ENCODE measurements at regions not wholly inside any gene's neighbourhood (a gene's known extent, or its start where the extent isn't known, plus 50 kb on each side); places are given as distances from the start of the nearest gene placed in this dataset.

DNA sequence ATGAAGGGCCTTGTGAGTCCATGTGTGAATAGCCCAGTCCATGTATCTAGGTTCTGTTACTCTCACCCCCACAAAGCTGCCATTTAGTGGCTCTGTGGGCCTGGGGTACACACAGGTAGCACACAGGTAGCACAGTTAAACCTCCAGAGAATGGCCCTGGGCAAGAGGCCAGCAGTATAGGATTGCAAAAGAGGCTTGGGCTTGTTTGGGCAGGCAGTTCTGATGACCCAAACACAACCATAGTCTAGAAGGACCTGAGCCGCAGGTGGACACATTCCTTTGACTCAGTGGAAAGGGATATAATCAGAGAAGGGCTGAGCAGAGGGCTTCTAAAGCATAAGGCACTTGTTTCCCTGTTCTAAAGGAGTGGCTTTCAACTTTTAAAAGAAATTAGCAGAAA lies 326.8 kb upstream of the SGCD start:
- Histone ChIP-seq H3K18ac (ENCODE audit: low read depth, low read length) (no peak overlapping the region), H3K36me3 (ENCODE audit: control insufficient read depth, insufficient read depth, low read length) (no peaks in the 10 kb centered on the region), H3K4me1 (ENCODE audit: control insufficient read depth, insufficient read depth, low read length) (no peaks in the 10 kb centered on the region), H3K9me3 (ENCODE audit: control insufficient read depth, insufficient read depth, low read length) (no peaks in the 10 kb centered on the region), H3K9me1 (ENCODE audit: insufficient read depth, low read length) (no peaks in the 10 kb centered on the region), H3K79me1 (ENCODE audit: low read depth in 1 of 2, low read length in 2 of 2) (no peaks in the 10 kb centered on the region), H4K91ac (ENCODE audit: insufficient read depth, low read depth, low read length) (no peak overlapping the region), H4K5ac (ENCODE audit: low read depth, low read length) (no peak overlapping the region), H3K27me3 (ENCODE audit: control insufficient read depth, insufficient read depth, low read length) (no peaks in the 10 kb centered on the region), H3K23ac (ENCODE audit: low read depth, low read length) (no peak overlapping the region), H3K27ac (ENCODE audit: insufficient read depth, low read length) (no peak overlapping the region), H3K4ac (ENCODE audit: low read depth, low read length) (no peak overlapping the region), H4K8ac (ENCODE audit: low read depth in 2 of 2, low read length in 2 of 2) (no peak overlapping the region), H2BK5ac (ENCODE audit: low read depth, low read length, poor library complexity, severe bottlenecking) (no peak overlapping the region), H2BK20ac (ENCODE audit: low read depth, low read length) (no peak overlapping the region), H2AK9ac (replicated peaks; ENCODE audit: low read depth, low read length, poor library complexity) (no peak overlapping the region), H2BK15ac (ENCODE audit: low read depth, low read length) (no peak overlapping the region), H2BK120ac (ENCODE audit: low read depth, low read length) (no peak overlapping the region), H4K20me1 (ENCODE audit: insufficient read depth, low read length) (no peaks in the 10 kb centered on the region), H3K56ac (ENCODE audit: extremely low read depth, insufficient read depth, low read length) (no peak overlapping the region), H3K4me2 (ENCODE audit: low read depth, low read length) (no peak overlapping the region), H3K4me3 (ENCODE audit: insufficient read depth, low read depth, low read length) (no peak overlapping the region), H3K9ac (ENCODE audit: low read depth, low read length) (no peak overlapping the region), H3K14ac (replicated peaks; ENCODE audit: low read depth, low read length) (no peak overlapping the region), H2AFZ (replicated peaks; ENCODE audit: low read length, poor library complexity) (no peak overlapping the region), H2AK5ac (ENCODE audit: low read depth, low read length) (no peak overlapping the region)
- POLR2A ChIA-PET (ENCODE audit: unreplicated experiment), result no interaction called here
- no CpG with 5 or more reads among the region's 1 CpG for WGBS, 2 experiments (ENCODE audit: extremely low coverage in 2 of 2, insufficient read length in 1 of 2)
- BruUV-seq (replicated peaks), result no TSS peak
- DNase-seq (no peak), ATAC-seq (ENCODE audit: low read depth) (no peak)
- dilution Hi-C loops (cut with HindIII; ENCODE audit: low sequenced_read_pairs, unreplicated experiment), result no loop called here
- in situ Hi-C loops (cut with MboI; ENCODE audit: low sequenced_read_pairs), result no loop called here
- CTCF ChIA-PET, result no interaction called here
- intact Hi-C loops (cut with micrococcal nuclease), result no loop called here
- TF ChIP-seq CHD1 (IDR thresholded peaks at IDR 0.05; ENCODE audit: low read depth, low read length) (no peak), MXI1 (IDR thresholded peaks at IDR 0.05; ENCODE audit: borderline replicate concordance, low read depth, low read length) (no peak), SMC3 (IDR thresholded peaks at IDR 0.05; ENCODE audit: low read depth, low read length) (no peak), CEBPB (IDR thresholded peaks at IDR 0.05; ENCODE audit: low read depth, low read length) (no peak), POLR2A (IDR thresholded peaks at IDR 0.05; ENCODE audit: low read depth, low read length) (no peak), RCOR1 (IDR thresholded peaks at IDR 0.05; ENCODE audit: insufficient replicate concordance, low read length) (no peak), MAZ (IDR thresholded peaks at IDR 0.05; ENCODE audit: borderline replicate concordance, low read depth, low read length) (no peak), FOS (IDR thresholded peaks at IDR 0.05; ENCODE audit: low read depth, low read length) (no peak), RFX5 (IDR thresholded peaks at IDR 0.05; ENCODE audit: low read depth, low read length) (no peak), NFE2L2 (IDR thresholded peaks at IDR 0.05; ENCODE audit: low read depth, low read length) (no peak)
- TF ChIP-seq, protein P1, sequence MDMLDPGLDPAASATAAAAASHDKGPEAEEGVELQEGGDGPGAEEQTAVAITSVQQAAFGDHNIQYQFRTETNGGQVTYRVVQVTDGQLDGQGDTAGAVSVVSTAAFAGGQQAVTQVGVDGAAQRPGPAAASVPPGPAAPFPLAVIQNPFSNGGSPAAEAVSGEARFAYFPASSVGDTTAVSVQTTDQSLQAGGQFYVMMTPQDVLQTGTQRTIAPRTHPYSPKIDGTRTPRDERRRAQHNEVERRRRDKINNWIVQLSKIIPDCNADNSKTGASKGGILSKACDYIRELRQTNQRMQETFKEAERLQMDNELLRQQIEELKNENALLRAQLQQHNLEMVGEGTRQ (IDR thresholded peaks at IDR 0.05; ENCODE audit: low read depth, low read length), result no peak
- TF ChIP-seq, protein P2, sequence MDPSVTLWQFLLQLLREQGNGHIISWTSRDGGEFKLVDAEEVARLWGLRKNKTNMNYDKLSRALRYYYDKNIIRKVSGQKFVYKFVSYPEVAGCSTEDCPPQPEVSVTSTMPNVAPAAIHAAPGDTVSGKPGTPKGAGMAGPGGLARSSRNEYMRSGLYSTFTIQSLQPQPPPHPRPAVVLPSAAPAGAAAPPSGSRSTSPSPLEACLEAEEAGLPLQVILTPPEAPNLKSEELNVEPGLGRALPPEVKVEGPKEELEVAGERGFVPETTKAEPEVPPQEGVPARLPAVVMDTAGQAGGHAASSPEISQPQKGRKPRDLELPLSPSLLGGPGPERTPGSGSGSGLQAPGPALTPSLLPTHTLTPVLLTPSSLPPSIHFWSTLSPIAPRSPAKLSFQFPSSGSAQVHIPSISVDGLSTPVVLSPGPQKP (IDR thresholded peaks at IDR 0.05; ENCODE audit: borderline replicate concordance, low read depth, low read length), result no peak
